Spleen (tissue), 11 donors: ENCODE measurements at regions not wholly inside any gene's neighbourhood (a gene's known extent, or its start where the extent isn't known, plus 50 kb on each side); places are given as distances from the start of the nearest gene placed in this dataset.

Source experiments
- DNase-seq: peaks from one replicate; pipeline ENCODE4 v3.0.0-alpha.2; 2020
- H3K27ac ChIP-seq, 8 donors: fragments of 200-600 bp; sonication (generic) in 7 of 8; 1 replicate in 4 of 8; 2 replicates in 4 of 8; pipeline versions ENCODE4 v1.5.0 to v1.8.0; 2016 to 2021; ENCODE audit warnings: inconsistent platforms in 4 of 8, mild to moderate bottlenecking in 4 of 8, moderate library complexity in 1 of 8
- H3K27me3 ChIP-seq, 7 donors: fragments of 200-600 bp; sonication (generic) in 6 of 7; replicated peaks in 1 of 7; 1 replicate in 4 of 7; 2 replicates in 3 of 7; pipeline versions ENCODE4 v1.5.0 to v1.8.0; 2016 to 2021; ENCODE audit warnings: inconsistent platforms in 3 of 7, mild to moderate bottlenecking in 1 of 7
- H3K36me3 ChIP-seq, 6 donors: fragments of 200-600 bp; sonication (generic) in 5 of 6; 1 replicate in 4 of 6; 2 replicates in 2 of 6; pipeline versions ENCODE4 v1.5.0 to v1.8.0; 2016 to 2021; ENCODE audit warnings: inconsistent platforms in 2 of 6
- H3K4me1 ChIP-seq, 6 donors: fragments of 200-600 bp; sonication (generic) in 5 of 6; 1 replicate in 3 of 6; 2 replicates in 3 of 6; pipeline versions ENCODE4 v1.5.0 to v1.8.0; 2016 to 2021; ENCODE audit warnings: inconsistent platforms in 3 of 6
- H3K4me3 ChIP-seq, 8 donors: fragments of 200-600 bp; sonication (generic) in 7 of 8; 1 replicate in 4 of 8; 2 replicates in 4 of 8; pipeline versions ENCODE4 v1.5.0 to v1.8.0; 2016 to 2021; ENCODE audit warnings: inconsistent platforms in 4 of 8, mild to moderate bottlenecking in 4 of 8, moderate library complexity in 2 of 8
- H3K9me3 ChIP-seq, 8 donors: fragments of 200-600 bp; sonication (generic) in 7 of 8; 1 replicate in 4 of 8; 2 replicates in 4 of 8; pipeline versions ENCODE4 v1.5.0 to v1.8.0; 2016 to 2021; ENCODE audit warnings: inconsistent platforms in 4 of 8
- CTCF ChIP-seq, 11 experiments: fragments of 200-600 bp in 7 of 11; fragments of 450-650 bp in 4 of 11; sonication (generic) in 4 of 11; IDR thresholded peaks in 8 of 11; conservative IDR thresholded peaks in 3 of 11; 1 replicate in 7 of 11; 2 replicates in 4 of 11; pipeline versions ENCODE4 v1.4.0 to v1.8.0; 2016 to 2021; ENCODE audit warnings: antibody characterized with exemption in 11 of 11, inconsistent platforms in 4 of 11, mild to moderate bottlenecking in 1 of 11
- POLR2A ChIP-seq, 3 donors: fragments of 450-650 bp; IDR thresholded peaks; one replicate each; pipeline ENCODE4 v1.5.1; 2017; ENCODE audit warnings: antibody characterized with exemption in 3 of 3, mild to moderate bottlenecking in 1 of 3
- POLR2AphosphoS5 ChIP-seq, 3 donors: sonication (generic); formaldehyde crosslinking; IDR thresholded peaks; one replicate each; pipeline ENCODE4 v1.5.1; 2017; ENCODE audit warnings: antibody characterized with exemption in 3 of 3
- WGBS, 5 donors: extraction: QIAGEN DNeasy Blood & Tissue Kit in 3 of 5; methylation state at CpG; one replicate each; pipeline versions ENCODE4 v1.1.5 to v1.1.7; 2013 to 2018; 5-methylcytosine and 5-hydroxymethylcytosine counted together
- intact Hi-C: fragments of 100-400 bp; cut with DNase I; formaldehyde crosslinking; loops from one replicate; pipeline ENCODE4 v1.15.0; 2023; ENCODE audit warnings: low total_unique reads
- donor health status: healthy with polysubstance abuse.
- donor health status: DM: no; HTN: no; CAD: no; lungs with moderate emphysema.
- donor health status: DM: no; HTN: no; CAD: no.
- donor health status: Bipolar disorder and iron deficiency.
- donor health status: healthy.
- donor health status: DM: no; HTN: no; CAD: no.
- donor health status: DM: yes; HTN: yes; CAD: no.

- Histone ChIP-seq H3K9me3 (no peaks in the 10 kb centered on the region), H3K4me1 (peaks cover 0 to 7% (median 0%) of the 10 kb centered on the region in 6 donors), H3K27me3 (no peaks in the 10 kb centered on the region), H3K4me3 (no peak overlapping the region), H3K27ac (no peak overlapping the region), H3K36me3 (no peaks in the 10 kb centered on the region)
- TF ChIP-seq CTCF (IDR thresholded peaks at IDR 0.05 in 8 of 11, conservative IDR thresholded peaks at IDR 0.05 in 3 of 11), result no peak
- TF ChIP-seq POLR2AphosphoS5 (IDR thresholded peaks at IDR 0.05), result no peak
- no peak for TF ChIP-seq POLR2A (IDR thresholded peaks at IDR 0.05)
- DNase-seq, result peak; percentile 44
- intact Hi-C loops, result no loop called here
- 82 to 87% (median 84%) methylated on average over 2 to 5 of the region's 5 CpGs for WGBS, 5 donors
Observed at GRCh38 chr5:133891390-133891789, 77.0 kb downstream of the C5orf15 start.

GRCh38 chr5:133890776-133891280 is 77.6 kb downstream of the C5orf15 start:
- no peak overlapping the region for H3K4me3 ChIP-seq
- TF ChIP-seq POLR2AphosphoS5 (IDR thresholded peaks at IDR 0.05) (no peak), POLR2A (IDR thresholded peaks at IDR 0.05) (no peak), CTCF (IDR thresholded peaks at IDR 0.05 in 8 of 11, conservative IDR thresholded peaks at IDR 0.05 in 3 of 11) (no peak)

GRCh38 chr5:133890314-133890713 is 78.1 kb downstream of the C5orf15 start:
- H3K9me3 ChIP-seq, result no peaks in the 10 kb centered on the region
- no peaks in the 10 kb centered on the region for H3K27me3 ChIP-seq
- no peak overlapping the region for H3K27ac ChIP-seq
- intact Hi-C loops, result no loop called here
- no peak overlapping the region for H3K4me3 ChIP-seq
- TF ChIP-seq POLR2A (IDR thresholded peaks at IDR 0.05) (no peak), POLR2AphosphoS5 (IDR thresholded peaks at IDR 0.05) (no peak), CTCF (IDR thresholded peaks at IDR 0.05 in 8 of 11, conservative IDR thresholded peaks at IDR 0.05 in 3 of 11) (no peak)
- H3K36me3 ChIP-seq, result no peaks in the 10 kb centered on the region
- peaks cover 0 to 7% (median 0%) of the 10 kb centered on the region in 6 donors for H3K4me1 ChIP-seq
- DNase-seq, result no peak
- whole genome bisulfite sequencing, 5 donors, result 78 to 91% (median 81%) methylated on average over 1 to 2 of the region's 2 CpGs

More at GRCh38 chr5:133890776-133891280, 77.6 kb downstream of the C5orf15 start:
- Histone ChIP-seq H3K36me3 (no peaks in the 10 kb centered on the region), H3K9me3 (no peaks in the 10 kb centered on the region), H3K27ac (no peak overlapping the region), H3K27me3 (no peaks in the 10 kb centered on the region), H3K4me1 (peaks cover 0 to 7% (median 0%) of the 10 kb centered on the region in 6 donors)
- 17 to 80% (median 72%) methylated on average over 1 of the region's 1 CpG for WGBS, 5 donors
- peak; percentile 44 for DNase-seq
- intact Hi-C loops, result no loop called here

GRCh38 chr5:133889271-133889905 is 79.0 kb downstream of the C5orf15 start:
- Histone ChIP-seq H3K27ac (no peak overlapping the region), H3K27me3 (no peaks in the 10 kb centered on the region), H3K4me1 (peaks cover 0 to 7% (median 0%) of the 10 kb centered on the region in 6 donors), H3K9me3 (no peaks in the 10 kb centered on the region), H3K4me3 (no peak overlapping the region), H3K36me3 (no peaks in the 10 kb centered on the region)
- peak; percentile 22 for DNase-seq
- no peak for TF ChIP-seq POLR2AphosphoS5 (IDR thresholded peaks at IDR 0.05)
- no peak for TF ChIP-seq POLR2A (IDR thresholded peaks at IDR 0.05)
- whole genome bisulfite sequencing, 5 donors, result 81 to 92% (median 91%) methylated on average over 6 of the region's 6 CpGs
- intact Hi-C loops, result no loop called here
